Endodermal cell (in vitro differentiated cells): ENCODE measurements at regions not wholly inside any gene's neighbourhood (a gene's known extent, or its start where the extent isn't known, plus 50 kb on each side); places are given as distances from the start of the nearest gene placed in this dataset.

ENCODE experiments used
- DNase-seq: peaks from one replicate; pipeline ENCODE4 v3.0.0-alpha.2; 2017
- H3K27ac ChIP-seq: 2 replicates; pipeline ENCODE4 v1.5.1; 2013; ENCODE audit warnings: mild to moderate bottlenecking, low read depth, low read length, moderate library complexity
- H3K27me3 ChIP-seq: 2 replicates; pipeline ENCODE4 v1.6.1; 2013; ENCODE audit warnings: mild to moderate bottlenecking, low read length, moderate library complexity; ENCODE audit not compliant: insufficient read depth, control insufficient read depth, poor library complexity, severe bottlenecking
- H3K36me3 ChIP-seq: 2 replicates; pipeline ENCODE4 v1.7.0; 2013; ENCODE audit warnings: mild to moderate bottlenecking, low read length, moderate library complexity; ENCODE audit not compliant: control insufficient read depth, insufficient read depth
- H3K4me1 ChIP-seq: one replicate; pipeline ENCODE4 v1.7.0; 2013; ENCODE audit warnings: low read length; ENCODE audit not compliant: control insufficient read depth, insufficient read depth
- H3K4me3 ChIP-seq: 2 replicates; pipeline ENCODE4 v1.5.1; 2013; ENCODE audit warnings: mild to moderate bottlenecking, low read length, moderate library complexity
- H3K9ac ChIP-seq: 2 replicates; pipeline ENCODE4 v1.6.1; 2013; ENCODE audit warnings: mild to moderate bottlenecking, low read length, moderate library complexity; ENCODE audit not compliant: poor library complexity, severe bottlenecking; ENCODE audit errors: extremely low read depth
- H3K9me3 ChIP-seq: 2 replicates; pipeline ENCODE4 v1.6.1; 2013; ENCODE audit warnings: mild to moderate bottlenecking, low read length, moderate library complexity; ENCODE audit not compliant: control insufficient read depth
- H3K27ac Mint-ChIP-seq: 2 replicates; pipeline ENCODE4 v1.8.0; 2020; ENCODE audit warnings: mixed read lengths
- H3K27me3 Mint-ChIP-seq: 2 replicates; pipeline ENCODE4 v1.8.0; 2021; ENCODE audit warnings: mild to moderate bottlenecking, mixed read lengths; ENCODE audit not compliant: insufficient read depth
- H3K36me3 Mint-ChIP-seq: 2 replicates; pipeline ENCODE4 v1.8.0; 2020; ENCODE audit warnings: low read depth, mixed read lengths
- H3K4me1 Mint-ChIP-seq: 2 replicates; pipeline ENCODE4 v1.8.0; 2020; ENCODE audit warnings: mixed read lengths
- H3K4me3 Mint-ChIP-seq: 2 replicates; pipeline ENCODE4 v1.8.0; 2020; ENCODE audit warnings: mild to moderate bottlenecking, moderate library complexity, mixed read lengths
- H3K9me3 Mint-ChIP-seq: 2 replicates; pipeline ENCODE4 v1.8.0; 2020; ENCODE audit warnings: mild to moderate bottlenecking, mixed read lengths
- CTCF ChIP-seq: fragments of 200-600 bp; sonication (generic); conservative IDR thresholded peaks from 2 replicates; pipeline ENCODE4 v1.5.0; 2021; ENCODE audit warnings: antibody characterized with exemption, mild to moderate bottlenecking
- WGBS, 2 experiments: methylation state at CpG; one replicate each; pipeline versions ENCODE4 v1.1.5 to v1.1.7; 2013; ENCODE audit warnings: missing lambda C conversion rate in 2 of 2, mixed read lengths in 1 of 2; ENCODE audit not compliant: insufficient coverage in 1 of 2, insufficient read length in 1 of 2; 5-methylcytosine and 5-hydroxymethylcytosine counted together

GRCh38 chr10:2935647-2936386 lies 131.5 kb upstream of the PFKP start:
- WGBS, 2 experiments, result 91 to 97% methylated on average over 27 to 39 of the region's 39 CpGs
- H3K9ac ChIP-seq, result no peak overlapping the region
- H3K4me3 ChIP-seq, result no peak overlapping the region
- Mint-ChIP-seq H3K9me3 (no peaks in the 10 kb centered on the region), H3K4me3 (no peak overlapping the region), H3K27me3 (peaks cover 2% of the 10 kb centered on the region), H3K4me1 (peaks cover 2% of the 10 kb centered on the region), H3K27ac (no peak overlapping the region), H3K36me3 (no peaks in the 10 kb centered on the region)
- H3K36me3 ChIP-seq, result no peaks in the 10 kb centered on the region
- H3K27ac ChIP-seq, result no peak overlapping the region
- H3K9me3 ChIP-seq, result no peaks in the 10 kb centered on the region
- H3K4me1 ChIP-seq, result no peaks in the 10 kb centered on the region
- DNase-seq, result no peak
- TF ChIP-seq CTCF, result no peak
- H3K27me3 ChIP-seq, result no peaks in the 10 kb centered on the region

GRCh38 chr10:2933924-2934323 lies 133.4 kb upstream of the PFKP start:
- H3K27me3 Mint-ChIP-seq, result peaks cover 2% of the 10 kb centered on the region
- H3K4me3 ChIP-seq, result no peak overlapping the region
- H3K9me3 Mint-ChIP-seq, result no peaks in the 10 kb centered on the region
- WGBS, 2 experiments, result 91 to 92% methylated on average over 7 of the region's 7 CpGs
- no peaks in the 10 kb centered on the region for H3K36me3 Mint-ChIP-seq
- H3K9ac ChIP-seq, result no peak overlapping the region
- no peak overlapping the region for H3K4me3 Mint-ChIP-seq
- TF ChIP-seq CTCF, result no peak
- no peaks in the 10 kb centered on the region for H3K36me3 ChIP-seq
- no peak overlapping the region for H3K27ac ChIP-seq
- H3K27ac Mint-ChIP-seq, result no peak overlapping the region
- no peaks in the 10 kb centered on the region for H3K27me3 ChIP-seq
- DNase-seq, result peak; percentile 40
- no peaks in the 10 kb centered on the region for H3K4me1 ChIP-seq
- no peaks in the 10 kb centered on the region for H3K9me3 ChIP-seq
- H3K4me1 Mint-ChIP-seq, result peaks cover 13% of the 10 kb centered on the region

GRCh38 chr10:2933519-2933918 lies 133.8 kb upstream of the PFKP start:
- peak; percentile 10 for DNase-seq
- no peak overlapping the region for H3K27ac ChIP-seq
- no peaks in the 10 kb centered on the region for H3K27me3 ChIP-seq
- H3K4me1 ChIP-seq, result no peaks in the 10 kb centered on the region
- Mint-ChIP-seq H3K36me3 (no peaks in the 10 kb centered on the region), H3K4me1 (peaks cover 13% of the 10 kb centered on the region), H3K4me3 (no peak overlapping the region), H3K27ac (no peak overlapping the region), H3K27me3 (peaks cover 2% of the 10 kb centered on the region), H3K9me3 (no peaks in the 10 kb centered on the region)
- TF ChIP-seq CTCF, result no peak
- H3K4me3 ChIP-seq, result no peak overlapping the region
- H3K36me3 ChIP-seq, result no peaks in the 10 kb centered on the region
- 64 to 83% methylated on average over 2 to 3 of the region's 3 CpGs for WGBS, 2 experiments
- no peaks in the 10 kb centered on the region for H3K9me3 ChIP-seq
- no peak overlapping the region for H3K9ac ChIP-seq
